Muscle layer of duodenum (tissue), 2 donors: ENCODE measurements at regions not wholly inside any gene's neighbourhood (a gene's known extent, or its start where the extent isn't known, plus 50 kb on each side); places are given as distances from the start of the nearest gene placed in this dataset.

Experiments
- H3K27ac ChIP-seq: one replicate; pipeline ENCODE4 v1.7.0; 2013; ENCODE audit warnings: mild to moderate bottlenecking, low read length
- H3K27me3 ChIP-seq: one replicate; pipeline ENCODE4 v1.7.0; 2013; ENCODE audit warnings: low read depth, mild to moderate bottlenecking, control low read depth, low read length
- H3K36me3 ChIP-seq, 2 donors: one replicate each; pipeline ENCODE4 v1.7.0; 2013; ENCODE audit warnings: low read length in 2 of 2, control low read depth in 1 of 2, mild to moderate bottlenecking in 1 of 2; ENCODE audit not compliant: insufficient read depth in 2 of 2, control insufficient read depth in 1 of 2
- H3K4me1 ChIP-seq, 2 donors: one replicate each; pipeline ENCODE4 v1.7.0; 2013; ENCODE audit warnings: low read length in 2 of 2, mild to moderate bottlenecking in 2 of 2, control low read depth in 1 of 2, moderate library complexity in 1 of 2; ENCODE audit not compliant: insufficient read depth in 2 of 2, control insufficient read depth in 1 of 2
- H3K4me3 ChIP-seq, 2 donors: one replicate each; pipeline ENCODE4 v1.7.0; 2013; ENCODE audit warnings: low read length in 2 of 2, low read depth in 1 of 2, mild to moderate bottlenecking in 1 of 2
- H3K9me3 ChIP-seq, 2 donors: one replicate each; pipeline ENCODE4 v1.7.0; 2013; ENCODE audit warnings: low read length in 2 of 2, control low read depth in 1 of 2, mild to moderate bottlenecking in 1 of 2; ENCODE audit not compliant: control insufficient read depth in 1 of 2
- donor health status: healthy.

DNA sequence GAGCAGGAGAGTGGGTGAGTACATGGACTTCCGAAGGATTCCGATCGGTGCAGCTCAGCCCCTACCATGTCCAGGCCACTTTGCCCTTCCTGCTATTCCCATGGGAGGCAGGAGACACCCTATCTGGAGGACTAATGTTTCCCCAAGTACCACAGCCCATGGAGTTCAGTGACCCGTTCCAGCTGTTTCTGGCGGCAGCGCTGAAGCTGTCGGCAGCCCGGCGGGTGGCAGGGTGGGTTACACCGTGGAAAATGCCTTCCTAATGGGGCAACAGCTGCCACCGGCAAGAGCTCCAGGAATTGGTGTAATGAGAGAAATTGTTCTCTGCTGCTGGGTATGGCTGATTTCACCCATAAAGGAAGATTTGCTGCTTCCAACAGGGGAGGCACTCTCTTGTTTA, 98.3 kb downstream of the MYCN start:
- Histone ChIP-seq H3K27me3 (no peaks in the 10 kb centered on the region), H3K9me3 (no peaks in the 10 kb centered on the region), H3K4me3 (no peak overlapping the region), H3K36me3 (no peaks in the 10 kb centered on the region), H3K4me1 (no peaks in the 10 kb centered on the region), H3K27ac (no peak overlapping the region)

DNA sequence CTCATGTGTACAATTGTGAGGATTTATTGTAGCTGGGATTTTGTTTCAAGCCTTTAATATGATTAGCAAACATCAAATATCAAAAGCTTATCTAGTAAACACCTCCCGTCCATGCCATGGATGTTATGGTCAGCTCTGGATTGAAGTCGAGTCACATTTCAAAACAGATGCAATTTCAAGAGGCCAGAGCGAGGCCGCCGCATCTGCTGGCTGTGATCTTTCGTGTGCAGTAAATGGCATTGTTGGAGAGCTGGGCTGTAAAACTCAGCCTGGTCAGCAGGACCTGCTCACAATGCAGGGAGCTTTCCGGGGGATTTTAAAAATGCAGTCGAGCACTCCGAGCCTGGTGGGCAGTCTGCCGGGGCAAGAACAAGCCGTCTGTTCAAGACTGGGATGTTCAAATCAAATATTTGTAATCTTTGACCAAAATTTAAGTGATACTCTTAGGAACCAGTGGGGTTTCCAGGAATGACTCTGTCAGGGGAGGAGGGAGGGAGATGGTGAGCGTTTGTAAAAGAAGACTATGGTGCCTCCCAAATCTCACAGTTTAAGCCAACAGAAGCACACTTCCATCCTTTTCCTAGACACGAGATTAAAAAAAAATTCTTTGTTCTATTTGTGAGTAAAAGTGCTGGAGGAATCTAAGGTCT, 97.6 kb downstream of the MYCN start:
- H3K4me1 ChIP-seq, result no peaks in the 10 kb centered on the region
- H3K27me3 ChIP-seq, result no peaks in the 10 kb centered on the region
- no peaks in the 10 kb centered on the region for H3K9me3 ChIP-seq
- no peak overlapping the region for H3K4me3 ChIP-seq
- no peaks in the 10 kb centered on the region for H3K36me3 ChIP-seq
- H3K27ac ChIP-seq, result no peak overlapping the region

- Histone ChIP-seq H3K27me3 (no peaks in the 10 kb centered on the region), H3K36me3 (no peaks in the 10 kb centered on the region), H3K27ac (no peak overlapping the region), H3K4me3 (no peak overlapping the region), H3K9me3 (no peaks in the 10 kb centered on the region), H3K4me1 (no peaks in the 10 kb centered on the region)
These were observed 96.6 kb downstream of the MYCN start for GRCh38 chr2:16036951-16037350.

DNA sequence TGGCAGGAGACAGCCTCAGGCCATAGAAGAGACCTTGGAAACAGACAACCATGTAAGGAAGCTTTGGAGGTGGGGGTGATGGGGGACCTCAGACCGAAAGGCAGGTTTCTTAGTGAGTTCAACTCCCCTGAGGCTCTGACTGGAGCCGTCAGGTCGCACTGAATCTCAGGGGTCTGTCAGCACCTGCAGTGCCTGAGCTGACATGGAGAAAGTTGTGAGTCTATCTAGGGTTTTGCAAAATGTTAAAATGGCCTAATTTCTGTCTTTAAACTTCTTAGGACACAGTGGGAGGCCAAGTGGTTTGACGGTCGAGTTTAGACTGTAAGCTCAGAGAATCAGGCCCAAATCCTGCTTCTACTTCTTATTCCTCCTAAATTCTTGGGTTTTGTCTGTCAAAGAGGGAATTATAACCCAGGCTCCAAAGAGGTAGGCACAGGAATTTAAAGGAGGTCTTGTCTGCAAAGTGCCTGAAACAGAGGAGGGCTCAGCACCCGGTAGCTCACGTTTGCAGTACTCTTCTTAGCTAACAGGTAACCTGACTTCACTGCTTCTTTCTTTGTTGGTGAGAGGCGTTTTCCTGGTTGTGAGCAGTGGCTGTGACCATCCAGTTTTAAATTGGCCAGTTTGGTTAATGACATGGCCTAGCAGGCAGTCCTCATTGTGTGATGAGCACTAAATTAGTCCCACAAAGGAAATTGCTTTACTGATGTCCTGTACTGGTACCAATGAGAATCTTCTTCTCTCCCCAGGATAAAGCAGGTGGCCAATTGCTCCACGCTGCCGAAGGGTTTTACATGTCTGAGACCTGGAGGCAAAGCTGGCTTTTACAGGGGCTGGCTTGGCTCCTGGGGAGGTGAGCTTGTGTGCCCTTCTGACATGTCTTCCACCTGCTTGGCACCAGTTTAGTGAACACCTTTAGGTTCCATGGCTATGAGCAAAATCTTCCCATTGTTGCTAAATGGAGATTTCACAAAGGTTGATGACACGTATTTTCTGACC, 95.7 kb downstream of the MYCN start:
- Histone ChIP-seq H3K27ac (no peak overlapping the region), H3K4me3 (no peak overlapping the region), H3K9me3 (no peaks in the 10 kb centered on the region), H3K36me3 (no peaks in the 10 kb centered on the region), H3K4me1 (no peaks in the 10 kb centered on the region), H3K27me3 (no peaks in the 10 kb centered on the region)

DNA sequence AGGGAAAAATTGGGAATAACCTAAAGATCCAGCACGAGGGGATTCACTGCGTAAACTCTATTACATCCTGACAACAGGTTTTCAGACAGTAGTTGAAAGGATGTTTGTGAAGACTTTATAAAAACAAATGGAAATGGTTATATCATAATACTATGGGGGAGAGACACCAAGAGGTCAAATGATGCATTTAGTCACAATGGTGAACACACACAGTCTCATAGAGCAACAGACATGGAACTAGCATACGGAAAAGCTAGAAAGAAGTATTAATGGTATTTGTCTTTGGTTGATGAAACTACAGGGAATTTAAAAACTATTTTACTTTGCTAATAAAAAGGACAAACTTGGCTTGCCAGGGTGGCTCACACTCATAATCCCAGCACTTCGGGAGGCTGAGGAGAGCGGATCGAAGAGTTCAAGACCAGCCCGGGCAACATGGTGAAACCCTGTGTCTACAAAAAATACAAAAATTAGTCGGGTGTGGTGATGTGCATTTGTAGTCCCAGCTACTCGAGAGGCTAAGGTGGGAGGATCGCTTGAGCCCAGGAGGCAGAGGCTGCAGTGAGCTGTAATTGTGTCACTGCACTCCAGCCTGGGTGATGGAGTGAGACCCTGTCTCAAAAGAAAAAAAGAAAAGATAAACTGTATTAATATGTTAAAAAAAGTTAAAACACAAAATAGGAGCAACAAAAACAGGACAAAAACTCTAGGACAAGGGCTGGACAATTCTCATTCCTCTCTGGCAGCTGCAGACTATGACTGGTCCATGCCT, 94.8 kb downstream of the MYCN start:
- H3K27me3 ChIP-seq, result no peaks in the 10 kb centered on the region
- no peaks in the 10 kb centered on the region for H3K4me1 ChIP-seq
- H3K36me3 ChIP-seq, result no peaks in the 10 kb centered on the region
- no peak overlapping the region for H3K27ac ChIP-seq
- H3K9me3 ChIP-seq, result no peaks in the 10 kb centered on the region
- no peak overlapping the region for H3K4me3 ChIP-seq

DNA sequence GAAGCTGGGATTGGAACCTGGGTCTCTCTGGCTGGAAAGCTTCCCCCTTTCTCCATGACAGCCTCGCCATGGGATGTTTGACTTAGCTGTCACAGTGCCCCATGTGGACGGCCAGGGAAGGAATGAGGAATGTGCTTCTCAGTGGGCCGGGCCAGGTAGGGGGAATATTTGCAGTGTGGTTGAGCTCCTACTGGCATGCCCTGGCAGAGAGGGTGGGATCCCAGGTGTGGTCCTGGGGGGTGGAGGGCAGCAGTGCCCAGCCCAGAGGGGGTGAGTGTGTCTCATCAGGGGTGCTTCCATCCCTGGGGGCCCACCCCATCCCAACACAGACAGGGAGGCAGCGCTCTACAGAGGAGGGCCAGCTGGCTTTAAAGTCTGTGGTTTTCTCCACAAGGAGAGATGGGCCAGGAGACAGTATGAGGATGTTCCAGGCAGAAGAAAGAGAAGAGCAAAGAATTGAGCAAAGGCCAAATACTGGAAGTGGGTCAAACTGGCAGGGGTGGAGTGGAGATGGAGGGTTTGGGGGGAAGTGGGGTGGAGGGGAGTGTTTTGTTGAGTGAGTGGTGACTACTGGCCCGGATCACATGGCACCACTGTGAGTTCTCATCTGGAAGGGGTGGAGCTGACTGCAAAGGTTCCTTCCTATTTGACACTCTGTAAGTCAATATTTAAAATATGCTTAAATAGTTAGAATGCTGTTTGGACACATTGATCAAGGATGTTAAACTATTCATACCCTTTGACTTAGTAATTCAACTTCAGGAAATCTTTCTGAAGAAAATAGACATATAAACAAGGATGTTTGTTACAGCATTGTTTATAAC, 94.0 kb downstream of the MYCN start:
- no peaks in the 10 kb centered on the region for H3K4me1 ChIP-seq
- H3K27ac ChIP-seq, result no peak overlapping the region
- no peak overlapping the region for H3K4me3 ChIP-seq
- no peaks in the 10 kb centered on the region for H3K27me3 ChIP-seq
- H3K9me3 ChIP-seq, result no peaks in the 10 kb centered on the region
- no peaks in the 10 kb centered on the region for H3K36me3 ChIP-seq

GRCh38 chr2:16033032-16033293, 92.6 kb downstream of the MYCN start:
- H3K27me3 ChIP-seq, result no peaks in the 10 kb centered on the region

DNA sequence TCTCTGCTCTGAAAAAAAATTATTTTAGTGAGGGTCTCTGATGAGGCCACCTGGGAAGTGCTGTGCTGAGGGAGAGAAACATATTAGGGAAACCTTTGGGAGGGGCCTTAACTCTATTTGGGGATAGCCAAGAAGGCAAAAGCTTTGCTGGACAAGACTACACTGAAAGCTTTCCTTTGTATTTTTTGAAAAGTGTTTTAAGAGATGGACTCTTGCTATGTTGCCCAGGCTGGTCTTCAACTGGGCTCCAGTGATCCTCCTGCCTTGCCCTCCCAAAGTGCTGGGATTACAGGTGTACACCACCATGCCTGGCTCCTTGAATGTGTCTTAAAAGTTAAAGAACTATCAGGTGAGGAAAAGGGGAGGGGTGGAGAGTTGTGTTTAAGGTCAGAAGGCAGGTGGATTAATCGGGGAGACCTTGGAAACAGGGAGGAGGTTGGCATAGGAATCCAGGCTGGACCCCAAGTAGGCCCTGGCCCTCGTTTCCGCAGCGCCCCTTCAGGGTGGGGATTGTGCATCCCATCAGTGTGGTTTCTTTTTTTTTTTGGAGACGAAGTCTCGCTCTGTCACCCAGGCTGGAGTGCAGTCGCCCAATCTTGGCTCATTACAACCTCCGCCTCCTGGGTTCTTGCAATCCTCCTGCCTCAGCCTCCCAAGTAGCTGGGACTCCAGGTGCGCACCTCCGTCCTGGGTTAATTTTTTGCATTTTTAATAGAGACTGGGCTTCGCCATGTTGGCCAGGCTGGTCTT, 92.1 kb downstream of the MYCN start:
- no peaks in the 10 kb centered on the region for H3K36me3 ChIP-seq
- H3K4me1 ChIP-seq, result no peaks in the 10 kb centered on the region
- no peaks in the 10 kb centered on the region for H3K9me3 ChIP-seq
- H3K27me3 ChIP-seq, result no peaks in the 10 kb centered on the region
- H3K27ac ChIP-seq, result no peak overlapping the region
- no peak overlapping the region for H3K4me3 ChIP-seq

More at GRCh38 chr2:16033032-16033293, 92.6 kb downstream of the MYCN start:
- H3K4me3 ChIP-seq, result no peak overlapping the region
- H3K36me3 ChIP-seq, result no peaks in the 10 kb centered on the region
- H3K9me3 ChIP-seq, result no peaks in the 10 kb centered on the region
- no peak overlapping the region for H3K27ac ChIP-seq
- H3K4me1 ChIP-seq, result no peaks in the 10 kb centered on the region

DNA sequence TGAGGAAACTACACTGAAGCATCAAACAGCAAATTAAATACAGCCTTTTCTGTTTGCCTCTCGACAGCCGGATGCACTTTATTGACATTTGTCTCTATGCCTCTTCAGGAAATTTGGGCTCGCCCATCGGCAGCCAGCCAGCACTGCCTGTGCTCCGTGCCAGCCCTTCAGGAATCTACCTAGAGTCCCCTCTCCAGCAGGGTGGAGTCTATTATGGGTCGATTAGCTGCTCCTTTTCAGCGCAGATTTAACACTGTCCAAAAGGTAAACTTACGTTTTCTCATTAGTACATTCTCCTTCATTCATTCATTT, 91.5 kb downstream of the MYCN start:
- no peak overlapping the region for H3K27ac ChIP-seq
- H3K9me3 ChIP-seq, result no peaks in the 10 kb centered on the region
- no peaks in the 10 kb centered on the region for H3K27me3 ChIP-seq
- H3K36me3 ChIP-seq, result no peaks in the 10 kb centered on the region
- H3K4me3 ChIP-seq, result no peak overlapping the region
- no peaks in the 10 kb centered on the region for H3K4me1 ChIP-seq

DNA sequence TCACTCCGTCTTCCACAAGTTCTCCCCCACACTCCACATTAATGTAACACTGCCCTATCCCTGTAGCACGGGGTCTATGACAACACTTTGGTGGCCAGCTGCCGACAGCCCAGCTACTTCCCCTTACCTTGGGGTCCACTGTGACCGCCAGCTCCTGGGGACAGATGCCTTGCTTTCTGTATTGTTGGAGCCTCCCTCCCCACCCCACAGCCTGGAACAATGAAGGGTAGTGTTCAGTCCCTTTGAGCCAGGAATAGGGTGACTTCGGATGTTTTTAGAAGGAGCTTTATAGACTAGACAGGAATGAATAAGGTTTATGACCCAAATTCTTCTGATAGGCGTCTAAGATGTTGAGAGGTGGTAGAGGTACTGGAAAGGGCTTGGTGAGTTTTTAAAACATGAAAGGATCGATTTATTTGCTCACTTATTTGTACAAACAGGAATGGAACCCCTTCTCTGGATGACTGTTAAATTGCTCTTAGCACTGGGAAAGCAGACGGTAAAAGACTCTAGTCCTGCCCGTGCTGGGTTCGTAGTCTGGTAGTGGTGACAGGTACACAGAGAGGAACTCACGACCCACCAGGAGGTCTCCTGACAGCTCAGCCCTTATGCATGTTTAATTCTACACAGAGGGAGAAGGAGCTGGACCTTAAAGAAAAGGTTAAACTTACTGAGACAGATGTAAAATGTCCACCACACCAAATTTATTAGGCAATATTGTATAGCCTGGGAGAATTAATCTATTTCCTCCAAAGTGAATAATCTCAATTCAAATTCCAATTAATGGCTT, 90.9 kb downstream of the MYCN start:
- no peak overlapping the region for H3K27ac ChIP-seq
- H3K36me3 ChIP-seq, result no peaks in the 10 kb centered on the region
- H3K4me3 ChIP-seq, result no peak overlapping the region
- H3K27me3 ChIP-seq, result no peaks in the 10 kb centered on the region
- no peaks in the 10 kb centered on the region for H3K4me1 ChIP-seq
- H3K9me3 ChIP-seq, result no peaks in the 10 kb centered on the region
